Astrocyte of the cerebellum (primary cell): ENCODE measurements at regions not wholly inside any gene's neighbourhood (a gene's known extent, or its start where the extent isn't known, plus 50 kb on each side); places are given as distances from the start of the nearest gene placed in this dataset.
"Not testable (repeated sequence)": the region's sequence is repeated elsewhere in the genome, so short reads cannot be mapped to it uniquely, and the experiment has no call there.

Experiments
- DNase-seq: peaks from one replicate; pipeline ENCODE4 v3.0.0-alpha.2; 2011; ENCODE audit warnings: low read depth
- H3K4me3 ChIP-seq: 2 replicates; pipeline ENCODE4 v1.5.1; 2011; ENCODE audit warnings: mild to moderate bottlenecking, low read depth, low read length, moderate library complexity
- in situ Hi-C: cut with HindIII; loops from 2 replicates; pipeline ENCODE4 v1.10.0; 2017; ENCODE audit warnings: low sequenced_read_pairs
- TF ChIP-seq, protein P1 (sequence below): IDR thresholded peaks from 2 replicates; pipeline ENCODE4 v1.5.1; 2012; ENCODE audit warnings: low read length, low read depth, moderate library complexity, mild to moderate bottlenecking; ENCODE audit errors: missing control alignments

DNA sequence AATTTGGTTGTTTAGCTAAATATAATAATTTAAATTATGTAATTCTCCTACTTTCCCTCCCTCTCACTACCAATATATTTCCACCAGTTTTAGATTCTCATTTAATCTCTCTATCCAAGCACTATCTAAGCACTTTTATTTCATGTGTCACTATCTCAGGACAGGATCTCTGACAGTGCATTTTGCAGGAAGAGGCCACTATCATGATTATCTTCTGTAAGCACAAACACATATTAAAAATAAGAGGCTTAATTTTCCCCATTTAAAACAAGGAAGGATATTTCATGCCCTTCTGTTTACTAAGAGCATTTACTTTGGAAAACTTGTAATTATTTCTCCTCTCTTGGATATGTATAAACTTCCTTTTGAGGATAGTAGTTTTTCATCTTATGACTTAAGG is 726.2 kb upstream of the ZNF804A start:
- no peak for DNase-seq
- TF ChIP-seq, protein P1, sequence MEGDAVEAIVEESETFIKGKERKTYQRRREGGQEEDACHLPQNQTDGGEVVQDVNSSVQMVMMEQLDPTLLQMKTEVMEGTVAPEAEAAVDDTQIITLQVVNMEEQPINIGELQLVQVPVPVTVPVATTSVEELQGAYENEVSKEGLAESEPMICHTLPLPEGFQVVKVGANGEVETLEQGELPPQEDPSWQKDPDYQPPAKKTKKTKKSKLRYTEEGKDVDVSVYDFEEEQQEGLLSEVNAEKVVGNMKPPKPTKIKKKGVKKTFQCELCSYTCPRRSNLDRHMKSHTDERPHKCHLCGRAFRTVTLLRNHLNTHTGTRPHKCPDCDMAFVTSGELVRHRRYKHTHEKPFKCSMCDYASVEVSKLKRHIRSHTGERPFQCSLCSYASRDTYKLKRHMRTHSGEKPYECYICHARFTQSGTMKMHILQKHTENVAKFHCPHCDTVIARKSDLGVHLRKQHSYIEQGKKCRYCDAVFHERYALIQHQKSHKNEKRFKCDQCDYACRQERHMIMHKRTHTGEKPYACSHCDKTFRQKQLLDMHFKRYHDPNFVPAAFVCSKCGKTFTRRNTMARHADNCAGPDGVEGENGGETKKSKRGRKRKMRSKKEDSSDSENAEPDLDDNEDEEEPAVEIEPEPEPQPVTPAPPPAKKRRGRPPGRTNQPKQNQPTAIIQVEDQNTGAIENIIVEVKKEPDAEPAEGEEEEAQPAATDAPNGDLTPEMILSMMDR: no peak
- no peak overlapping the region for H3K4me3 ChIP-seq
- in situ Hi-C loops: no loop called here

DNA sequence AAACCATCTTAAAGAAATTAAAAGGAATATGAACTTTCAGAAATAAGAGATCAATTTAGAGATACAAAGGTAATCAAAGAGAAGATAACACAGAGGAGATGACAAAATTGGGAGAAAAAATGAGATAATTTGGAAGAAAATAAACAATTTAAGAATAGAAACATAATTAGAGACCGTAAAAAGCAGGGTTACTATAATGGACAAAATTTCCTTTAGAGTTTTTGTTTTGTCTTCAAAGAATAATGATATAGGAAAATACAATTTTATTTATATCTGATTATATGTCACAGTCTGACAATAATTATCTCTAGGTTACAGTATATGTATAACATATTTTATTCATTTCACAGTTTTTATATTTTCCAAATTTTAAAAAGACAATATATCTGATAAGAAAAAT is 716.4 kb upstream of the ZNF804A start:
- in situ Hi-C loops: no loop called here

DNA sequence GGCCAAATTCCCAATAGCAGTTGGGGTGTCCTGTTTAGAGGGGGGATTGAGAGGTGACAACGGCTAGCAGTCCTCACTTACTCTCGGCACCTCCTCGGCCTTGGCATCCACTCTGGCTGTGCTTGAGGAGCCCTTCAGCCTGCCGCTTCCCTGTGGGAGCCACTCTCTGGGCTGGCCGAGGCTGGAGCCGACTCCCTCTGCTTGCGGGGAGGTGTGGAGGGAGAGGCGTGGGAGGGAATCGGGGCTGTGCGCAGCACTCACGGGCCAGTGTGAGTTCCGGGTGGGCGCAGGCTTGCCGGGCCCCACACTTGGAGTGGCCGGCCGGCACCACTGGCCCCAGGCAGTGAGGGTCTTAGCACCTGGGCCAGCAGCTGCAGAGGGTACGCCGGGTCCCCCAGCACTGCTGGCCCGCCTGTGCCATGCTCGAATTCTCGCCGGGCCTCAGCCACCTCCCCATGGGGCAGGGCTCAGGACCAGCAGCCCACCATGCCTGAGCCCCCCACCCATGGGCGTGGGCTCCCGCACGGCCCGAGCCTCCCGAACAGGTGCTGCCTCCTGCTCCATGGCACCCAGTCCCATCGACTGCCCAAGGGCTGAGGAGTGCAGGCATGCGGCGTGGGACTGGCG is 705.9 kb upstream of the ZNF804A start:
- no peak for DNase-seq
- in situ Hi-C loops: no loop called here

More for the DNA sequence above, 716.4 kb upstream of the ZNF804A start:
- TF ChIP-seq, protein P1: no peak
- no peak for DNase-seq
- H3K4me3 ChIP-seq: no peak overlapping the region

DNA sequence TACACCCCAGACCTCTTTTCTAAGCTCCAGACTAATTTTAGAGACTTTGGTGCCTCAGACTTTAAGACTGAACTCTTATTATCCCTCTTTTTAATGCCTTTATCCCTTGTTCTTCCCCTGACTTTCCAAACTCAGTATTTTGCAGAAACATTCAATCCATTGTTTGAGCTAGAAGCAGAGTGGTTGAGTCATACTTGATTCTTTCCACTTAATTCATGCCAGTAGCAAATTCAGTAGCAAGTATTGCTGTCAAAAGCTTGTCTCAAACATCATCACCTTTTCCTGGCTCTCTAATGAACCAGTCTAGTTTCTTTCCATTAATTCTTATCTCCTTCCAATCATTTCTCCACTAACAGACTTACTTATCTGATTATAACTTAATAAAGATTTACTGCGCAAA is 699.7 kb upstream of the ZNF804A start:
- no peak overlapping the region for H3K4me3 ChIP-seq
- DNase-seq: no peak
- TF ChIP-seq, protein P1: no peak
- in situ Hi-C loops: no loop called here

More for the DNA sequence above, 705.9 kb upstream of the ZNF804A start:
- TF ChIP-seq, protein P1: no peak
- no peak overlapping the region for H3K4me3 ChIP-seq

DNA sequence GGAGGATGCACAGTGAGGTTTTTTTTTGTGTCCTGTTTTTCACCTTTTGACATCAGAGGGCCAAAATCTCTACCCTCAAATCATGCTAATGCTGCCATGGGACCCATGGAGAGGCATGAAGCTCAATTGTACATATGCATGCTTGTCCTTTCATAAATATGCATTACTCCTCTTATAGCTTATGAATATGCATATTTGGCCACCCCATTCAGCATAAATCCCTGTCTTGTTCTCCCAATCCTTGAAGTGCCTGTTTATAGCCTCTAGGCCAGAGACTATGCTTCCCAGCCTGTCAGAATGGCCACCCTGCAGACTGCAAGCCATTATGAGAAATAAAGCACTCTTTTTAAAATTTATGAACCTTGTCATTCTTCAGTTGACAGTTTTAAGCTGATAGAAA is 696.4 kb upstream of the ZNF804A start:
- DNase-seq: no peak
- H3K4me3 ChIP-seq: no peak overlapping the region
- TF ChIP-seq, protein P1: no peak
- in situ Hi-C loops: no loop called here

DNA sequence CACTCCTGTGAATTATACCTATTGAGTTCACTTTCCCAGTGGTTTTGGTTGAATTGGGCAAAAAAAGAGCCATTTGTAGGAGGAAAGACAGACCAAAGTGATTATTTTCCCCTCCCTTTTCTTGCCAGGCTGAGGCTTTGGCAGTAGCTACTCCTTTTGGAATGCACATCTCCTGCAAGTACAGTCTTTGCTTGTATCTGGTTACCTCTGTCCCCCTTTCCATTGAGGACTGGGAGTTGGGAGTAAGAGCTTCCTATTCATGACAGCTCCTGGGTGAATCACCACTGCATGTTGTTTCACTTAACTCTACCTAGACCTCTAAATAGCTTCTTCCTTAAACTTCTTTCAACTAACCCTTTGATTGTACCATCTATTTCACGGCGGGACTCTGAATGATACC is 695.3 kb upstream of the ZNF804A start:
- H3K4me3 ChIP-seq: no peak overlapping the region
- TF ChIP-seq, protein P1: no peak
- in situ Hi-C loops: no loop called here
- no peak for DNase-seq

DNA sequence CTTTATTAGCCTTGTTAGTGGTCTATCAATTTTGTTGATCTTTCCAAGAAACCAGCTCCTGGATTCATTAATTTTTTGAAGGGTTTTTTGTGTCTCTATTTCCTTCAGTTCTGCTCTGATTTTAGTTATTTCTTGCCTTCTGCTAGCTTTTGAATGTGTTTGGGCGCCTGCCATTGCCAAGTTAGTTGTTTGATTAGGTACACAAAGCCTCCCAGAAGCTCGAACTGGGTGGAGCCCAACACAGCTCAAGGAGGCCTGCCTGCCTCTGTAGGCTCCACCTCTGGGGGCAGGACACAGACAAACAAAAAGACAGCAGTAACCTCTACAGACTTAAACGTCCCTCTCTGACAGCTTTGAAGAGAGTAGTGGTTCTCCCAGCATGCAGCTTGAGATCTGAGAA is 682.3 kb upstream of the ZNF804A start:
- H3K4me3 ChIP-seq, DNase-seq, in situ Hi-C loops: not testable (repeated sequence)
